ENCODE measurements at regions not wholly inside any gene's neighbourhood (a gene's known extent, or its start where the extent isn't known, plus 50 kb on each side); places are given as distances from the start of the nearest gene placed in this dataset.

DNA sequence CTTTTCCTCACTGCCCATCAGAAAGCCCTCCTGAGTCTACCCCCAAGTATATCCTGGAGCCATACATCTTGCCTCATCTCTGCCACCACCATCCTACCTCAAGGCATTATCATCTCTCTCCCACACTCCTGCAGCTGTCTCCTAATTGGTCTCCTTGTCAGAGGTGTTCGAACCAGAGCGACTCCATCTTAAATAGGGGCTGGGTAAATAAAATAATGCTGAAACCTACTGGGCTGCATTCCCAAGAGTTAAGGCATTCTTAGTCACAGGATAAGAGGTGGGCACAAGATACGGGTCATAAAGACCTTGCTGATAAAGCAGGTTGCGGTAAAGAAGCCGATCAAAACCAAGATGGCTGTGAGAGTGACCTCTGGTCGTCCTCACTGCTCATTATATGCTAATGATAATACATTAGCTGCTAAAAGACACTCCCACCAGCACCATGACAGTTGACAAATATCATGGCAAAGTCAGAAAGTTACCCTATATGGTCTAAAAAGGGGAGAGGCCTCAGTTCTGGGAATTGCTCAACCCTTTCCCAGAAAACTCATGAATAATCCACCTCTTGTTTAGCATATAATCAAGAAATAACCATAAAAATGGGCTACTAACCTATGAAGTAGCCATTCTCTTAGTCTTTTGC is 97.0 kb upstream of the C16orf82 start (continued):
- TF ChIP-seq CBX5 (IDR thresholded peaks at IDR 0.05; ENCODE audit: borderline replicate concordance, low read depth) = no peak
- no peak for TF ChIP-seq RBBP5 (IDR thresholded peaks at IDR 0.05; ENCODE audit: borderline replicate concordance, insufficient read depth, low read length, poor library complexity, severe bottlenecking)
- TF ChIP-seq FOXK1 (CRISPR knock-in tag; IDR thresholded peaks at IDR 0.05; ENCODE audit: borderline replicate concordance) = no peak
- TF ChIP-seq POLR2AphosphoS5 (IDR thresholded peaks at IDR 0.05; ENCODE audit: control insufficient read depth, insufficient read depth, low read depth, low read length) = no peak
- no peak for TF ChIP-seq U2AF1 (optimal IDR thresholded peaks at IDR 0.05; ENCODE audit: low read depth, low read length)
- TF ChIP-seq ZNF431 (CRISPR knock-in tag; IDR thresholded peaks at IDR 0.05) = no peak
- TF ChIP-seq BRF1 (IDR thresholded peaks at IDR 0.05; ENCODE audit: borderline replicate concordance, extremely low read depth, insufficient read length) = no peak
- no peak for TF ChIP-seq NFE2 (IDR thresholded peaks at IDR 0.05; ENCODE audit: low read depth)
- no peak for TF ChIP-seq GATAD2B (IDR thresholded peaks at IDR 0.05; ENCODE audit: borderline replicate concordance)
- TF ChIP-seq, protein P1, sequence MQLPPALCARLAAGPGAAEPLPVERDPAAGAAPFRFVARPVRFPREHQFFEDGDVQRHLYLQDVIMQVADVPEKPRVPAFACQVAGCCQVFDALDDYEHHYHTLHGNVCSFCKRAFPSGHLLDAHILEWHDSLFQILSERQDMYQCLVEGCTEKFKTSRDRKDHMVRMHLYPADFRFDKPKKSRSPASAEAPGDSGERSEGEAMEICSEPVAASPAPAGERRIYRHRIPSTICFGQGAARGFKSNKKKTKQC (CRISPR knock-in tag; IDR thresholded peaks at IDR 0.05) = no peak
- no peak for TF ChIP-seq ZKSCAN1 (IDR thresholded peaks at IDR 0.05; ENCODE audit: low read depth, low read length)
- no peak for TF ChIP-seq NCOA1 (IDR thresholded peaks at IDR 0.05; ENCODE audit: low read depth)
- TF ChIP-seq CBFA2T3 (IDR thresholded peaks at IDR 0.05) = no peak
- TF ChIP-seq MTA1 (IDR thresholded peaks at IDR 0.05; ENCODE audit: borderline replicate concordance) = no peak
- TF ChIP-seq, protein P2, sequence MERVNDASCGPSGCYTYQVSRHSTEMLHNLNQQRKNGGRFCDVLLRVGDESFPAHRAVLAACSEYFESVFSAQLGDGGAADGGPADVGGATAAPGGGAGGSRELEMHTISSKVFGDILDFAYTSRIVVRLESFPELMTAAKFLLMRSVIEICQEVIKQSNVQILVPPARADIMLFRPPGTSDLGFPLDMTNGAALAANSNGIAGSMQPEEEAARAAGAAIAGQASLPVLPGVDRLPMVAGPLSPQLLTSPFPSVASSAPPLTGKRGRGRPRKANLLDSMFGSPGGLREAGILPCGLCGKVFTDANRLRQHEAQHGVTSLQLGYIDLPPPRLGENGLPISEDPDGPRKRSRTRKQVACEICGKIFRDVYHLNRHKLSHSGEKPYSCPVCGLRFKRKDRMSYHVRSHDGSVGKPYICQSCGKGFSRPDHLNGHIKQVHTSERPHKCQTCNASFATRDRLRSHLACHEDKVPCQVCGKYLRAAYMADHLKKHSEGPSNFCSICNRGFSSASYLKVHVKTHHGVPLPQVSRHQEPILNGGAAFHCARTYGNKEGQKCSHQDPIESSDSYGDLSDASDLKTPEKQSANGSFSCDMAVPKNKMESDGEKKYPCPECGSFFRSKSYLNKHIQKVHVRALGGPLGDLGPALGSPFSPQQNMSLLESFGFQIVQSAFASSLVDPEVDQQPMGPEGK (CRISPR knock-in tag; IDR thresholded peaks at IDR 0.05; ENCODE audit: borderline replicate concordance) = no peak; the same call in 1 of the 2 replicates
- TF ChIP-seq NFRKB (IDR thresholded peaks at IDR 0.05; ENCODE audit: low read depth) = no peak
- TF ChIP-seq, protein P3, sequence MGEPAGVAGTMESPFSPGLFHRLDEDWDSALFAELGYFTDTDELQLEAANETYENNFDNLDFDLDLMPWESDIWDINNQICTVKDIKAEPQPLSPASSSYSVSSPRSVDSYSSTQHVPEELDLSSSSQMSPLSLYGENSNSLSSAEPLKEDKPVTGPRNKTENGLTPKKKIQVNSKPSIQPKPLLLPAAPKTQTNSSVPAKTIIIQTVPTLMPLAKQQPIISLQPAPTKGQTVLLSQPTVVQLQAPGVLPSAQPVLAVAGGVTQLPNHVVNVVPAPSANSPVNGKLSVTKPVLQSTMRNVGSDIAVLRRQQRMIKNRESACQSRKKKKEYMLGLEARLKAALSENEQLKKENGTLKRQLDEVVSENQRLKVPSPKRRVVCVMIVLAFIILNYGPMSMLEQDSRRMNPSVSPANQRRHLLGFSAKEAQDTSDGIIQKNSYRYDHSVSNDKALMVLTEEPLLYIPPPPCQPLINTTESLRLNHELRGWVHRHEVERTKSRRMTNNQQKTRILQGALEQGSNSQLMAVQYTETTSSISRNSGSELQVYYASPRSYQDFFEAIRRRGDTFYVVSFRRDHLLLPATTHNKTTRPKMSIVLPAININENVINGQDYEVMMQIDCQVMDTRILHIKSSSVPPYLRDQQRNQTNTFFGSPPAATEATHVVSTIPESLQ (CRISPR knock-in tag; IDR thresholded peaks at IDR 0.05) = no peak
- TF ChIP-seq TARDBP (IDR thresholded peaks at IDR 0.05) = no peak
- TF ChIP-seq ILF3 (IDR thresholded peaks at IDR 0.05; ENCODE audit: borderline replicate concordance) = no peak
- TF ChIP-seq, protein P4, sequence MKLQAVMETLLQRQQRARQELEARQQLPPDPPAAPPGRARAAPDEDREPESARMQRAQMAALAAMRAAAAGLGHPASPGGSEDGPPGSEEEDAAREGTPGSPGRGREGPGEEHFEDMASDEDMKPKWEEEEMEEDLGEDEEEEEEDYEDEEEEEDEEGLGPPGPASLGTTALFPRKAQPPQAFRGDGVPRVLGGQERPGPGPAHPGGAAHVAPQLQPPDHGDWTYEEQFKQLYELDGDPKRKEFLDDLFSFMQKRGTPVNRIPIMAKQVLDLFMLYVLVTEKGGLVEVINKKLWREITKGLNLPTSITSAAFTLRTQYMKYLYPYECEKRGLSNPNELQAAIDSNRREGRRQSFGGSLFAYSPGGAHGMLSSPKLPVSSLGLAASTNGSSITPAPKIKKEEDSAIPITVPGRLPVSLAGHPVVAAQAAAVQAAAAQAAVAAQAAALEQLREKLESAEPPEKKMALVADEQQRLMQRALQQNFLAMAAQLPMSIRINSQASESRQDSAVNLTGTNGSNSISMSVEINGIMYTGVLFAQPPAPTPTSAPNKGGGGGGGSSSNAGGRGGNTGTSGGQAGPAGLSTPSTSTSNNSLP (IDR thresholded peaks at IDR 0.05; ENCODE audit: borderline replicate concordance, low read depth, low read length) = no peak
